GM19351 (cell line): ENCODE measurements at regions not wholly inside any gene's neighbourhood (a gene's known extent, or its start where the extent isn't known, plus 50 kb on each side); places are given as distances from the start of the nearest gene placed in this dataset.

Experiments used
- ATAC-seq: cut with Tn5 transposase; IDR thresholded peaks from one replicate; pipeline ENCODE4 v1.9.1; 2021; ENCODE audit warnings: mild to moderate bottlenecking, moderate library complexity; ENCODE audit not compliant: unreplicated experiment

- no peak for ATAC-seq
Measured at GRCh38 chr15:95226835-95227234, 995.5 kb downstream of the MCTP2 start.

GRCh38 chr15:95227235-95227634 lies 995.9 kb downstream of the MCTP2 start:
- no peak for ATAC-seq

- no peak for ATAC-seq
Measured at GRCh38 chr15:95228856-95229555, 997.6 kb downstream of the MCTP2 start.

- no peak for ATAC-seq
Measured at GRCh38 chr15:95235033-95235432, 1003.7 kb downstream of the MCTP2 start.

- ATAC-seq, result no peak
Measured at GRCh38 chr15:95247071-95247984, 1016.0 kb downstream of the MCTP2 start.

GRCh38 chr15:95249524-95249923 lies 1018.2 kb downstream of the MCTP2 start:
- ATAC-seq, result no peak

- ATAC-seq, result no peak
Measured at GRCh38 chr15:95252404-95252803, 1021.0 kb downstream of the MCTP2 start.

- no peak for ATAC-seq
Measured at GRCh38 chr15:95254263-95254662, 1022.9 kb downstream of the MCTP2 start.

- ATAC-seq, result peak; percentile 77
Measured at GRCh38 chr15:95259513-95259912, 1028.2 kb downstream of the MCTP2 start.

GRCh38 chr15:95259965-95260364 lies 1028.6 kb downstream of the MCTP2 start:
- ATAC-seq, result no peak

- ATAC-seq, result no peak
Measured at GRCh38 chr15:95260856-95261255, 1029.5 kb downstream of the MCTP2 start.

- ATAC-seq, result no peak
Measured at GRCh38 chr15:95261546-95261945, 1030.2 kb downstream of the MCTP2 start.

GRCh38 chr15:95261968-95262367 lies 1030.6 kb downstream of the MCTP2 start:
- ATAC-seq, result no peak

GRCh38 chr15:95262866-95263564 lies 1031.7 kb downstream of the MCTP2 start:
- ATAC-seq, result no peak

GRCh38 chr15:95263751-95264150 lies 1032.4 kb downstream of the MCTP2 start:
- ATAC-seq, result no peak

- ATAC-seq, result no peak
Measured at GRCh38 chr15:95265419-95265997, 1034.1 kb downstream of the MCTP2 start.

- no peak for ATAC-seq
Measured at GRCh38 chr15:95266451-95267061, 1035.2 kb downstream of the MCTP2 start.

- ATAC-seq, result no peak
Measured at GRCh38 chr15:95267481-95267880, 1036.1 kb downstream of the MCTP2 start.

GRCh38 chr15:95269242-95270183 lies 1038.2 kb downstream of the MCTP2 start:
- ATAC-seq, result no peak

- no peak for ATAC-seq
Measured at GRCh38 chr15:95274101-95274500, 1042.7 kb downstream of the MCTP2 start.
